ENCODE measurements at regions not wholly inside any gene's neighbourhood (a gene's known extent, or its start where the extent isn't known, plus 50 kb on each side); places are given as distances from the start of the nearest gene placed in this dataset.
"Not testable (repeated sequence)": the region's sequence is repeated elsewhere in the genome, so short reads cannot be mapped to it uniquely, and the experiment has no call there.

DNA sequence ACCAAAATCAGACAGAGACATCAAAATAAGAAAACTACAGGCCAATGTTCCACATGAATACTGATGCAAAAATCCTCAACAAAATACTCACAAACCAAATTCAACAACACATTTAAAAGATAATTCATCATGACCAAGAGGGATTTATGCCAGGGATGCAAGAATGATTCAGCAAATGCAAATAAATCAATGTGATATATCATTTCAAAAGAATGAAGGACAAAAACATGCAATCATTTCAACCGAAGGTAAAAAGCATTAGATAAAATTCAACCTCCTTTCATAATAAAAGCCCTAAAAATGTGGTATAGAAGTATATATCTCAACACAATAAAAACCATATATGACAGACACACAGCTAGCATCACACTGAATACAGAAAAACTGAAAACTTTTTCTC lies 81.5 kb upstream of the LYPLAL1 start:
- Histone ChIP-seq H3K9me3 (peaks cover 6% of the 10 kb centered on the region), H3K36me3 (no peaks in the 10 kb centered on the region), H3K27me3 (ENCODE audit: low read depth) (no peaks in the 10 kb centered on the region), H3K4me3 (no peak overlapping the region), H3K4me1 (no peaks in the 10 kb centered on the region), H3K27ac (no peak overlapping the region)
- DNase-seq (no peak), ATAC-seq (no peak)
- TF ChIP-seq, protein P1, sequence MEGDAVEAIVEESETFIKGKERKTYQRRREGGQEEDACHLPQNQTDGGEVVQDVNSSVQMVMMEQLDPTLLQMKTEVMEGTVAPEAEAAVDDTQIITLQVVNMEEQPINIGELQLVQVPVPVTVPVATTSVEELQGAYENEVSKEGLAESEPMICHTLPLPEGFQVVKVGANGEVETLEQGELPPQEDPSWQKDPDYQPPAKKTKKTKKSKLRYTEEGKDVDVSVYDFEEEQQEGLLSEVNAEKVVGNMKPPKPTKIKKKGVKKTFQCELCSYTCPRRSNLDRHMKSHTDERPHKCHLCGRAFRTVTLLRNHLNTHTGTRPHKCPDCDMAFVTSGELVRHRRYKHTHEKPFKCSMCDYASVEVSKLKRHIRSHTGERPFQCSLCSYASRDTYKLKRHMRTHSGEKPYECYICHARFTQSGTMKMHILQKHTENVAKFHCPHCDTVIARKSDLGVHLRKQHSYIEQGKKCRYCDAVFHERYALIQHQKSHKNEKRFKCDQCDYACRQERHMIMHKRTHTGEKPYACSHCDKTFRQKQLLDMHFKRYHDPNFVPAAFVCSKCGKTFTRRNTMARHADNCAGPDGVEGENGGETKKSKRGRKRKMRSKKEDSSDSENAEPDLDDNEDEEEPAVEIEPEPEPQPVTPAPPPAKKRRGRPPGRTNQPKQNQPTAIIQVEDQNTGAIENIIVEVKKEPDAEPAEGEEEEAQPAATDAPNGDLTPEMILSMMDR (IDR thresholded peaks at IDR 0.05) = no peak
- intact Hi-C loops (cut with DNase I) = no loop called here

DNA sequence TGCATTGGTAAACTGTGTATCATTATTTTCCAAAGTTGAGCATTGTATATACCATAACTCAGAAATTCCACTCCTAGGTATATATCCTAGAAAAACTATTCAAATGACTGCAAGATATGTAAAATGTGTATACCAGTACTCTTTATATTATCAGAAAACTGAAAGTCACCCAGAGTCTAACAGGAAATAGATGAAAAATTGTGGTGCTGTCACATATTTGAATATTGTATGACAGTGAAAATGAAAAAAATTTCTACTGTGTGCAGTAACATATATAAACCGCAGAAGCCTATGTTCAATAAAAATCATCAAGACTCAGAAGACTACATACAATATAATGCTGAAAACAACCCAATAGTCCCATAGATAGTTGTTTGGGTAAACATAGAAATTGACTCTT lies 74.4 kb upstream of the LYPLAL1 start:
- Histone ChIP-seq H3K27ac (no peak overlapping the region), H3K27me3 (ENCODE audit: low read depth) (no peaks in the 10 kb centered on the region), H3K4me1 (no peaks in the 10 kb centered on the region), H3K36me3 (no peaks in the 10 kb centered on the region), H3K4me3 (no peak overlapping the region), H3K9me3 (no peaks in the 10 kb centered on the region)
- DNase-seq = no peak
- ATAC-seq = no peak
- TF ChIP-seq, protein P1 (IDR thresholded peaks at IDR 0.05) = no peak
- intact Hi-C loops (cut with DNase I) = no loop called here

DNA sequence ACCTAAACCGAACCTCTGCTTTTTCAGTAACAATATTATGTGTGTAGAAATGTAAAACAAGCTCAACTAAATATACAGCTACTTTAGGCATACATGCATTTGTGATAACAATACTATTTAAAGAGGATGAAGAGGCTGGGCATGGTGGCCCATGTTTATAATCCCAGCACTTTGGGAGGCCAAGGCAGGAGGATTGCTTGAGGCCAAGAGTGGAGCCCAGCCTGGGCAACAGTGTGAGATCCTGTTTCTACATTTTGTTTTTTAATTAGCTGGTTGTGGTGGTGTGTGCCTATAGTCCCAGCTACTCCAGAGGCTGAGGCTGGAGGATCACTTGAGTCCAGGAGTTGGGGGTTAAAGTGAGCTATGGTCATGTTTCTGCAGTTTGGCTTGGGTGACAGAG lies 73.6 kb upstream of the LYPLAL1 start:
- Histone ChIP-seq H3K27ac (no peak overlapping the region), H3K4me3 (no peak overlapping the region), H3K27me3 (ENCODE audit: low read depth) (no peaks in the 10 kb centered on the region), H3K9me3 (no peaks in the 10 kb centered on the region), H3K36me3 (no peaks in the 10 kb centered on the region), H3K4me1 (no peaks in the 10 kb centered on the region)
- TF ChIP-seq, protein P1 (IDR thresholded peaks at IDR 0.05) = no peak
- intact Hi-C loops (cut with DNase I) = no loop called here
- ATAC-seq (no peak), DNase-seq (no peak)

- DNase-seq; H3K4me1 ChIP-seq; ATAC-seq; H3K27me3 ChIP-seq (ENCODE audit: low read depth); H3K9me3 ChIP-seq; H3K27ac ChIP-seq; H3K36me3 ChIP-seq; H3K4me3 ChIP-seq; intact Hi-C loops (cut with DNase I): not testable (repeated sequence)
Observed at GRCh38 chr1:219102466-219102865, 71.2 kb upstream of the LYPLAL1 start.

- TF ChIP-seq, protein P1 (IDR thresholded peaks at IDR 0.05) = no peak
- Histone ChIP-seq H3K27me3 (ENCODE audit: low read depth) (no peaks in the 10 kb centered on the region), H3K36me3 (no peaks in the 10 kb centered on the region), H3K27ac (no peak overlapping the region), H3K4me3 (no peak overlapping the region), H3K4me1 (no peaks in the 10 kb centered on the region), H3K9me3 (no peaks in the 10 kb centered on the region)
- intact Hi-C loops (cut with DNase I) = no loop called here
- DNase-seq (no peak), ATAC-seq (no peak)
Observed at GRCh38 chr1:219105893-219106292, 67.8 kb upstream of the LYPLAL1 start.

- no peaks in the 10 kb centered on the region for H3K36me3 ChIP-seq
- no peak overlapping the region for H3K4me3 ChIP-seq
- DNase-seq = no peak
- peaks cover 7% of the 10 kb centered on the region for H3K9me3 ChIP-seq
- H3K4me1 ChIP-seq = no peaks in the 10 kb centered on the region
- no peak overlapping the region for H3K27ac ChIP-seq
- intact Hi-C loops (cut with DNase I) = no loop called here
- TF ChIP-seq, protein P1 (IDR thresholded peaks at IDR 0.05) = no peak
- no peaks in the 10 kb centered on the region for H3K27me3 ChIP-seq (ENCODE audit: low read depth)
- no peak for ATAC-seq
Observed at GRCh38 chr1:219109424-219110018, 64.2 kb upstream of the LYPLAL1 start.

Measured in lower lobe of right lung (tissue), 2 donors.